Right lobe of liver (tissue), 4 donors: ENCODE measurements at regions not wholly inside any gene's neighbourhood (a gene's known extent, or its start where the extent isn't known, plus 50 kb on each side); places are given as distances from the start of the nearest gene placed in this dataset.

Experiments
- POLR2A ChIP-seq: fragments of 450-650 bp; IDR thresholded peaks from one replicate; pipeline ENCODE4 v1.6.1; 2017; ENCODE audit warnings: antibody characterized with exemption, mild to moderate bottlenecking
- TF ChIP-seq, protein P1 (sequence below), 4 donors: fragments of 200-600 bp in 3 of 4; fragments of 450-650 bp in 1 of 4; IDR thresholded peaks; one replicate each; pipeline versions ENCODE4 v1.5.1 to v1.8.0; 2016 to 2022; ENCODE audit warnings: antibody characterized with exemption in 4 of 4, mild to moderate bottlenecking in 2 of 4
- donor health status: DM: no; HTN: no; CAD: no.
- donor health status: DM: no; HTN: no; CAD: no.
- donor health status: DM: no; HTN: yes; CAD: no.

- TF ChIP-seq, protein P1, sequence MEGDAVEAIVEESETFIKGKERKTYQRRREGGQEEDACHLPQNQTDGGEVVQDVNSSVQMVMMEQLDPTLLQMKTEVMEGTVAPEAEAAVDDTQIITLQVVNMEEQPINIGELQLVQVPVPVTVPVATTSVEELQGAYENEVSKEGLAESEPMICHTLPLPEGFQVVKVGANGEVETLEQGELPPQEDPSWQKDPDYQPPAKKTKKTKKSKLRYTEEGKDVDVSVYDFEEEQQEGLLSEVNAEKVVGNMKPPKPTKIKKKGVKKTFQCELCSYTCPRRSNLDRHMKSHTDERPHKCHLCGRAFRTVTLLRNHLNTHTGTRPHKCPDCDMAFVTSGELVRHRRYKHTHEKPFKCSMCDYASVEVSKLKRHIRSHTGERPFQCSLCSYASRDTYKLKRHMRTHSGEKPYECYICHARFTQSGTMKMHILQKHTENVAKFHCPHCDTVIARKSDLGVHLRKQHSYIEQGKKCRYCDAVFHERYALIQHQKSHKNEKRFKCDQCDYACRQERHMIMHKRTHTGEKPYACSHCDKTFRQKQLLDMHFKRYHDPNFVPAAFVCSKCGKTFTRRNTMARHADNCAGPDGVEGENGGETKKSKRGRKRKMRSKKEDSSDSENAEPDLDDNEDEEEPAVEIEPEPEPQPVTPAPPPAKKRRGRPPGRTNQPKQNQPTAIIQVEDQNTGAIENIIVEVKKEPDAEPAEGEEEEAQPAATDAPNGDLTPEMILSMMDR (IDR thresholded peaks at IDR 0.05), result no peak
- TF ChIP-seq POLR2A, result no peak
Measured at GRCh38 chrX:140104760-140105159, 139.4 kb upstream of the CXorf66 start.
